ENCODE measurements at regions not wholly inside any gene's neighbourhood (a gene's known extent, or its start where the extent isn't known, plus 50 kb on each side); places are given as distances from the start of the nearest gene placed in this dataset.

DNA sequence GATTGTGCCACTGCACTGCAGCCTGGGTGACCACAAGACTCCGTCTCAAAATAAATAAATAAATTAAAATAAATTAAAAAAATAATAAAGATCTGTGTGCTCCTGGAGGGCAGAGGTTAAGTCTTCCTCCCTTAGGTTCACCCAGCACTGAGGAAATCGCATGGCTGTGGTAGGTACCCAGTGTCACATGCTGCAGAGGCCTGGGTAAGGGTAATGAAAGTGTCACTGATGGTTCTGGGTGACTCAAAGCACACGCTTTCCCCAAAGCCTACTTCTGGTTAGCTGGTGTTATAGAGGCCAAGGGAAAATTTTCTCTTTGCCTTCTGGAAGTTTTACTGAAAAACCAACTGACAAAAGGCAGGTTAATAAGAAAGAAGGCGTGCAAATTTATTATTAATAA lies 88.8 kb upstream of the ITGB1 start:
- TF ChIP-seq, protein P1, sequence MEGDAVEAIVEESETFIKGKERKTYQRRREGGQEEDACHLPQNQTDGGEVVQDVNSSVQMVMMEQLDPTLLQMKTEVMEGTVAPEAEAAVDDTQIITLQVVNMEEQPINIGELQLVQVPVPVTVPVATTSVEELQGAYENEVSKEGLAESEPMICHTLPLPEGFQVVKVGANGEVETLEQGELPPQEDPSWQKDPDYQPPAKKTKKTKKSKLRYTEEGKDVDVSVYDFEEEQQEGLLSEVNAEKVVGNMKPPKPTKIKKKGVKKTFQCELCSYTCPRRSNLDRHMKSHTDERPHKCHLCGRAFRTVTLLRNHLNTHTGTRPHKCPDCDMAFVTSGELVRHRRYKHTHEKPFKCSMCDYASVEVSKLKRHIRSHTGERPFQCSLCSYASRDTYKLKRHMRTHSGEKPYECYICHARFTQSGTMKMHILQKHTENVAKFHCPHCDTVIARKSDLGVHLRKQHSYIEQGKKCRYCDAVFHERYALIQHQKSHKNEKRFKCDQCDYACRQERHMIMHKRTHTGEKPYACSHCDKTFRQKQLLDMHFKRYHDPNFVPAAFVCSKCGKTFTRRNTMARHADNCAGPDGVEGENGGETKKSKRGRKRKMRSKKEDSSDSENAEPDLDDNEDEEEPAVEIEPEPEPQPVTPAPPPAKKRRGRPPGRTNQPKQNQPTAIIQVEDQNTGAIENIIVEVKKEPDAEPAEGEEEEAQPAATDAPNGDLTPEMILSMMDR (conservative IDR thresholded peaks at IDR 0.05; ENCODE audit: low read depth, low read length): no peak
- no peak for TF ChIP-seq EZH2phosphoT487 (IDR thresholded peaks at IDR 0.05; ENCODE audit: borderline replicate concordance, low read length)
